DND-41 (cell line): ENCODE measurements at regions not wholly inside any gene's neighbourhood (a gene's known extent, or its start where the extent isn't known, plus 50 kb on each side); places are given as distances from the start of the nearest gene placed in this dataset.

ENCODE experiments used
- ATAC-seq: fragments of 200-7000 bp; cut with Tn5 transposase; 3 replicates; pipeline ENCODE4 v1.9.1; 2021; ENCODE audit warnings: low read depth; ENCODE audit not compliant: insufficient read depth
- DNase-seq: peaks from one replicate; pipeline ENCODE4 v3.0.0-alpha.2; 2020
- H2AFZ ChIP-seq: 2 replicates; pipeline ENCODE4 v1.6.0; 2012; ENCODE audit warnings: low read depth, low read length
- H3K27ac ChIP-seq: 2 replicates; pipeline ENCODE4 v1.5.1; 2012; ENCODE audit warnings: low read length, inconsistent platforms
- H3K27me3 ChIP-seq: fragments of 200-600 bp; sonication (generic); 2 replicates; pipeline ENCODE4 v1.6.0; 2012; ENCODE audit warnings: low read length, mild to moderate bottlenecking, inconsistent platforms; ENCODE audit not compliant: insufficient read depth, poor library complexity
- H3K36me3 ChIP-seq: 2 replicates; pipeline ENCODE4 v1.5.1; 2012; ENCODE audit warnings: low read length, inconsistent platforms; ENCODE audit not compliant: insufficient read depth
- H3K4me1 ChIP-seq: 2 replicates; pipeline ENCODE4 v1.5.1; 2012; ENCODE audit warnings: mild to moderate bottlenecking, low read length; ENCODE audit not compliant: insufficient read depth
- H3K4me2 ChIP-seq: 2 replicates; pipeline ENCODE4 v1.6.0; 2012; ENCODE audit warnings: mild to moderate bottlenecking, moderate library complexity, low read length, inconsistent platforms; ENCODE audit not compliant: insufficient read depth
- H3K4me3 ChIP-seq, 2 experiments: fragments of 200-600 bp in 1 of 2; shearing (Covaris generic) in 1 of 2; 2 replicates each; pipeline ENCODE4 v1.5.1; 2012 to 2016; ENCODE audit warnings: inconsistent platforms in 2 of 2, low read length in 2 of 2, mild to moderate bottlenecking in 2 of 2, low read depth in 1 of 2, moderate library complexity in 1 of 2
- H3K79me2 ChIP-seq: 2 replicates; pipeline ENCODE4 v1.6.0; 2012; ENCODE audit warnings: low read length, inconsistent platforms; ENCODE audit not compliant: insufficient read depth
- H3K9ac ChIP-seq: 2 replicates; pipeline ENCODE4 v1.6.0; 2012; ENCODE audit warnings: low read depth, mild to moderate bottlenecking, inconsistent platforms, low read length, moderate library complexity
- H3K9me3 ChIP-seq: 2 replicates; pipeline ENCODE4 v1.5.1; 2012; ENCODE audit warnings: low read length, moderate library complexity, mild to moderate bottlenecking, inconsistent platforms; ENCODE audit not compliant: insufficient read depth, severe bottlenecking
- H4K20me1 ChIP-seq: 2 replicates; pipeline ENCODE4 v1.6.0; 2012; ENCODE audit warnings: low read length; ENCODE audit not compliant: insufficient read depth
- EZH2 ChIP-seq: IDR thresholded peaks from 3 replicates; pipeline ENCODE4 v1.6.1; 2012; ENCODE audit warnings: borderline replicate concordance, low read depth, mild to moderate bottlenecking, moderate library complexity, low read length, inconsistent platforms; ENCODE audit not compliant: severe bottlenecking
- TF ChIP-seq, protein P1 (sequence below): IDR thresholded peaks from 2 replicates; pipeline ENCODE4 v1.5.1; 2012; ENCODE audit warnings: borderline replicate concordance, low read length, moderate library complexity, mild to moderate bottlenecking; ENCODE audit not compliant: poor library complexity, severe bottlenecking; ENCODE audit errors: extremely low read depth

DNA sequence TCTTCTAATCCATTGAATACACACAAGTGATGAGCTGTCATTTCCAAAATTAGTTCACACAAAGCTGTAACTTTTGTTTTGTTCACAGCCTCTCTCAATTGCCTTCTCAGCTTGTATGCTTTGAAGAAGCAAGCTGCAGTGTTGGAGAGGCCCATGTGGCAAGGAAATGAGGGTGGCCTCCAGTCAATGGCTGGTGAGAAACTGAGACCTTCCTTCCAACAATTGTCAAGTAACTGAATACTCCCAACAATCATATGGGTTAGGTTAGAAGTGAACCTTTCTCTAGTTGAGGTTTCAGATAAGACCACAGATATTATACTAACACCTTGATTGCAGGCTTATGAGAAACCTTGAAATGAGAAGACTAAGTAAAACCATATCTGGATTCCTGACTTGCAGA, 82.4 kb upstream of the SOX9 start:
- H3K9ac ChIP-seq, result no peak overlapping the region
- no peak for ATAC-seq

DNA sequence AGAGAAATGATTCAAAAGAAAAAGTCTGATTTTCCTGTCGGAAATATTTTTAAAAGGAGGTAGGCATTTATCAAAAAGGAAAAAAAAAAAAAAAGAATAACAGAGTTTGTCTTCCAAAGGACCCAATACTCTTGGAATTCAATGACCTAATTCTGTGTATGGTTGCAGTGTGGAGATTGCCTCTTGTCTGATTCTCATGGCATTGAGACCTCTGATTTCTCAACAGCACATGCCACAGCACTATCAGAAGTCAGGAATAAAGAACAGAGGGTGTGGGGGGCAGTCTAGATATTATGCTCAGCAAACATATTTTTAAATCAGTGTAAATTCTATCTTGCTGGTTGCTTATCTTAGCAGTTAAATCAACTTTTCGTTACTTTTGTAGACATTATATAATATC, 81.3 kb upstream of the SOX9 start:
- DNase-seq, result no peak
- H2AFZ ChIP-seq, result no peak overlapping the region
- H3K79me2 ChIP-seq, result no peaks in the 10 kb centered on the region
- H3K4me3 ChIP-seq, result no peak overlapping the region
- H4K20me1 ChIP-seq, result no peaks in the 10 kb centered on the region
- TF ChIP-seq EZH2, result no peak
- TF ChIP-seq, protein P1, sequence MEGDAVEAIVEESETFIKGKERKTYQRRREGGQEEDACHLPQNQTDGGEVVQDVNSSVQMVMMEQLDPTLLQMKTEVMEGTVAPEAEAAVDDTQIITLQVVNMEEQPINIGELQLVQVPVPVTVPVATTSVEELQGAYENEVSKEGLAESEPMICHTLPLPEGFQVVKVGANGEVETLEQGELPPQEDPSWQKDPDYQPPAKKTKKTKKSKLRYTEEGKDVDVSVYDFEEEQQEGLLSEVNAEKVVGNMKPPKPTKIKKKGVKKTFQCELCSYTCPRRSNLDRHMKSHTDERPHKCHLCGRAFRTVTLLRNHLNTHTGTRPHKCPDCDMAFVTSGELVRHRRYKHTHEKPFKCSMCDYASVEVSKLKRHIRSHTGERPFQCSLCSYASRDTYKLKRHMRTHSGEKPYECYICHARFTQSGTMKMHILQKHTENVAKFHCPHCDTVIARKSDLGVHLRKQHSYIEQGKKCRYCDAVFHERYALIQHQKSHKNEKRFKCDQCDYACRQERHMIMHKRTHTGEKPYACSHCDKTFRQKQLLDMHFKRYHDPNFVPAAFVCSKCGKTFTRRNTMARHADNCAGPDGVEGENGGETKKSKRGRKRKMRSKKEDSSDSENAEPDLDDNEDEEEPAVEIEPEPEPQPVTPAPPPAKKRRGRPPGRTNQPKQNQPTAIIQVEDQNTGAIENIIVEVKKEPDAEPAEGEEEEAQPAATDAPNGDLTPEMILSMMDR, result no peak
- no peaks in the 10 kb centered on the region for H3K9me3 ChIP-seq
- H3K4me2 ChIP-seq, result no peak overlapping the region
- H3K36me3 ChIP-seq, result no peaks in the 10 kb centered on the region
- no peaks in the 10 kb centered on the region for H3K4me1 ChIP-seq
- H3K27me3 ChIP-seq, result no peaks in the 10 kb centered on the region
- ATAC-seq, result no peak
- H3K27ac ChIP-seq, result no peak overlapping the region
- H3K9ac ChIP-seq, result no peak overlapping the region

More for the DNA sequence above, 82.4 kb upstream of the SOX9 start:
- no peak for TF ChIP-seq EZH2
- TF ChIP-seq, protein P1, result no peak
- Histone ChIP-seq H3K4me1 (no peaks in the 10 kb centered on the region), H3K4me3 (no peak overlapping the region), H3K79me2 (no peaks in the 10 kb centered on the region), H4K20me1 (no peaks in the 10 kb centered on the region), H3K27me3 (no peaks in the 10 kb centered on the region), H3K9me3 (no peaks in the 10 kb centered on the region), H3K36me3 (no peaks in the 10 kb centered on the region), H2AFZ (no peak overlapping the region), H3K4me2 (no peak overlapping the region), H3K27ac (no peak overlapping the region)
- no peak for DNase-seq

DNA sequence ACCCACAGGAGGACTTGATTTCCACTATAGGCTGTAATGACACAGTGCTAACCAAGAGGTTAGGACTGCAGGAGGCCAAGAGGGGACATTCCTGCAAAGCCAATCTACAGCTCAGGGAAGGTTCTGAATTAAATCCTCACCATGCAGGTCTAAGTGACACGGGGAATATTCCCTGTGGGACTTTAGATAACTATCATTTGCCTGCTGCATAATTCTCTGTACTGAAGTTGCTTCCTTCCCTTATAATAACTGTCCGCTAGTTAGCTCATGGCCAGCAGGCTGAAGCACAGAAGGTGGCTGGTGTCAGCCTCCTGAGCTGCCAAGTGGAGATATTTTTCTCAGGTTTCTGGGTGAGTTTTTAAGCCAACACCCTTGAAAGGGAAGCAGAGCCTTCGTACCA, 74.6 kb upstream of the SOX9 start:
- Histone ChIP-seq H4K20me1 (no peaks in the 10 kb centered on the region), H3K4me1 (no peaks in the 10 kb centered on the region), H3K36me3 (no peaks in the 10 kb centered on the region), H3K27me3 (peaks cover 6% of the 10 kb centered on the region), H2AFZ (no peak overlapping the region), H3K9me3 (no peaks in the 10 kb centered on the region), H3K4me2 (no peak overlapping the region), H3K27ac (no peak overlapping the region), H3K79me2 (no peaks in the 10 kb centered on the region), H3K4me3 (no peak overlapping the region), H3K9ac (no peak overlapping the region)
- no peak for ATAC-seq
- DNase-seq, result no peak
- TF ChIP-seq, protein P1, result no peak
- TF ChIP-seq EZH2, result no peak
